SK-N-MC (cell line): ENCODE measurements at regions not wholly inside any gene's neighbourhood (a gene's known extent, or its start where the extent isn't known, plus 50 kb on each side); places are given as distances from the start of the nearest gene placed in this dataset.

ENCODE experiments used
- EZH2 ChIP-seq: fragments of 200-600 bp; sonication (generic); IDR thresholded peaks from one replicate; pipeline ENCODE4 v1.6.1; 2017; ENCODE audit warnings: antibody characterized with exemption
- POLR2AphosphoS5 ChIP-seq: IDR thresholded peaks from 2 replicates; pipeline ENCODE4 v1.6.1; 2012; ENCODE audit warnings: mild to moderate bottlenecking, low read depth, low read length, borderline replicate concordance

DNA sequence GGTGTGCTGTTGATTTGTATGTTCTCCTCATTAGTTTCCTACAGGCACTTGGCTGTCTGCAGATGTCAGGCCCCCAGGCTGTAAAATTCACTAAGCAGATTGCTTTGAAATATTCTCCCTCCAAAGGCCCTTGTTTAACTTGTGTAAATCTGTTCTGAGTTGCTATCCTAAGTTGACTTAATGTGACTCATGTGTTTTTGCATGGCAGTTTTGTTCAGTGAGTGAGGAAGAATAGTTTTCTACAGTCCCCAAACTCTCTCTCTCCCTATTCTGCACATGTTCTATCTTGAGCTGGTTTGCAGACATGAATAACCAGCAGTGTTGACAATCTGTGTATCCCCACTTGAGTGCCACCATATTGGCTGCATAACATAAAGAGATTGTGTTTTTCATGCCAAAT, 1005.4 kb upstream of the DDX18 start:
- TF ChIP-seq EZH2: no peak
- no peak for TF ChIP-seq POLR2AphosphoS5
